GM12878 (cell line): ENCODE measurements at regions not wholly inside any gene's neighbourhood (a gene's known extent, or its start where the extent isn't known, plus 50 kb on each side); places are given as distances from the start of the nearest gene placed in this dataset.

Source experiments
- ATAC-seq: fragments of 200-7000 bp; cut with Tn5 transposase; 3 replicates; pipeline ENCODE4 v1.9.1; 2020; ENCODE audit warnings: mild to moderate bottlenecking, moderate library complexity
- BruUV-seq: library from RNA; stranded (reverse); fragments of 400-500 nt; replicated peaks from 2 replicates; lab custom pipeline; 2021; lab: Mats Ljungman, UMichigan
- CTCF ChIA-PET: fragments of 300-600 bp; sonication (Branson Sonifier 250); formaldehyde crosslinking; extraction: SDS; loops from one replicate; lab custom pipeline; 2021; ENCODE audit warnings: inconsistent platforms; lab: Yijun Ruan, JAX
- POLR2A ChIA-PET: fragments of 350-600 bp; formaldehyde crosslinking; extraction: SDS; loops from one replicate; lab custom pipeline; 2021; ENCODE audit warnings: inconsistent platforms; lab: Charles Lee
- RAD21 ChIA-PET: fragments of 300-600 bp; sonication (Branson Sonifier 250); formaldehyde crosslinking; loops from one replicate; lab custom pipeline; 2023; ENCODE audit warnings: antibody characterized with exemption; ENCODE audit not compliant: unreplicated experiment; lab: Charles Lee
- SMC1A ChIA-PET: fragments of 300-600 bp; sonication (Branson Sonifier 250); formaldehyde crosslinking; loops from one replicate; lab custom pipeline; 2023; ENCODE audit not compliant: unreplicated experiment, uncharacterized antibody; lab: Charles Lee
- DNase-seq: peaks from one replicate; pipeline ENCODE4 v3.0.0-alpha.2; 2011; ENCODE audit warnings: low read depth, low spot score
- FAIRE-seq: peaks from 3 replicates; lab custom pipeline; 2011; peaks lifted over from hg19 to GRCh38; lab: Jason Lieb, UNC
- H2AFZ ChIP-seq: 2 replicates; pipeline ENCODE4 v1.6.0; 2011; ENCODE audit warnings: low read depth, low read length, control low read depth; ENCODE audit not compliant: control insufficient read depth
- H3K27ac ChIP-seq: 2 replicates; pipeline ENCODE4 v1.5.1; 2011; ENCODE audit warnings: control low read depth; ENCODE audit not compliant: control insufficient read depth, insufficient read depth
- H3K27me3 ChIP-seq, 2 experiments: replicated peaks in 1 of 2; 2 replicates each; pipeline versions ENCODE4 v1.6.0 to v1.6.1; 2011; ENCODE audit warnings: low read length in 1 of 2; ENCODE audit not compliant: control insufficient read depth in 2 of 2, insufficient read depth in 2 of 2
- H3K36me3 ChIP-seq, 2 experiments: 2 replicates each; pipeline ENCODE4 v1.5.1; 2011; ENCODE audit warnings: low read length in 1 of 2; ENCODE audit not compliant: control insufficient read depth in 2 of 2, insufficient read depth in 2 of 2
- H3K4me1 ChIP-seq: 2 replicates; pipeline ENCODE4 v1.6.1; 2011; ENCODE audit warnings: mild to moderate bottlenecking, low read length, moderate library complexity, mixed read lengths; ENCODE audit not compliant: control insufficient read depth, insufficient read depth
- H3K4me2 ChIP-seq: 2 replicates; pipeline ENCODE4 v1.6.0; 2011; ENCODE audit warnings: control low read depth; ENCODE audit not compliant: control insufficient read depth, insufficient read depth
- H3K4me3 ChIP-seq: fragments of 200-600 bp; sonication (generic); 2 replicates; pipeline ENCODE4 v1.5.1; 2016
- H3K79me2 ChIP-seq: 2 replicates; pipeline ENCODE4 v1.6.0; 2011; ENCODE audit warnings: low read length; ENCODE audit not compliant: control insufficient read depth, insufficient read depth
- H3K9ac ChIP-seq: 2 replicates; pipeline ENCODE4 v1.8.0; 2011; ENCODE audit warnings: low read length, control low read depth, mixed read lengths; ENCODE audit not compliant: control insufficient read depth, insufficient read depth
- H3K9me3 ChIP-seq: replicated peaks from 3 replicates; pipeline ENCODE4 v1.5.1; 2011; ENCODE audit warnings: mild to moderate bottlenecking, low read length; ENCODE audit not compliant: control insufficient read depth, insufficient read depth
- H4K20me1 ChIP-seq: 2 replicates; pipeline ENCODE4 v1.6.0; 2011; ENCODE audit not compliant: control insufficient read depth, insufficient read depth
- BCL11A ChIP-seq: IDR thresholded peaks from 2 replicates; pipeline ENCODE4 v1.6.1; 2011; ENCODE audit warnings: low read depth, low read length
- CBFB ChIP-seq: IDR thresholded peaks from 2 replicates; pipeline ENCODE4 v1.6.1; 2016; ENCODE audit warnings: antibody characterized with exemption, low read depth
- FOXK2 ChIP-seq: fragments of 450-650 bp; IDR thresholded peaks from 2 replicates; pipeline ENCODE4 v1.6.1; 2017; ENCODE audit warnings: mild to moderate bottlenecking, moderate library complexity
- GABPA ChIP-seq: IDR thresholded peaks from 2 replicates; pipeline ENCODE4 v1.6.1; 2014; ENCODE audit warnings: antibody characterized with exemption, low read depth, mild to moderate bottlenecking, inconsistent platforms
- HDAC6 ChIP-seq: fragments of 200-600 bp; sonication (generic); IDR thresholded peaks from one replicate; pipeline ENCODE4 v1.8.0; 2017; ENCODE audit warnings: antibody characterized with exemption; ENCODE audit not compliant: unreplicated experiment
- HDGF ChIP-seq: fragments of 450-650 bp; IDR thresholded peaks from 2 replicates; pipeline ENCODE4 v1.6.1; 2016; ENCODE audit warnings: antibody characterized with exemption
- KAT2A ChIP-seq: conservative IDR thresholded peaks from 2 replicates; pipeline ENCODE4 v1.6.1; 2011; ENCODE audit warnings: low read depth, low read length; ENCODE audit not compliant: control insufficient read depth
- MYB ChIP-seq: fragments of 150-350 bp; IDR thresholded peaks from 2 replicates; pipeline ENCODE4 v1.6.1; 2014; ENCODE audit warnings: mild to moderate bottlenecking, low read depth, low read length, borderline replicate concordance
- NFXL1 ChIP-seq: fragments of 450-650 bp; IDR thresholded peaks from 2 replicates; pipeline ENCODE4 v1.6.1; 2017; ENCODE audit warnings: antibody characterized with exemption, mild to moderate bottlenecking, borderline replicate concordance
- PAX5 ChIP-seq: IDR thresholded peaks from 2 replicates; pipeline ENCODE4 v1.6.1; 2011; ENCODE audit warnings: low read depth, low read length, borderline replicate concordance
- RBBP5 ChIP-seq: fragments of 200-600 bp; sonication (generic); conservative IDR thresholded peaks from 2 replicates; pipeline ENCODE4 v1.6.1; 2016
- RUNX3 ChIP-seq: IDR thresholded peaks from 2 replicates; pipeline ENCODE4 v1.6.1; 2012; ENCODE audit warnings: low read length, inconsistent platforms
- STAT3 ChIP-seq: IDR thresholded peaks from 2 replicates; pipeline ENCODE4 v1.6.1; 2011; ENCODE audit warnings: low read depth, low read length, improper control_type of control experiment
- TCF12 ChIP-seq: IDR thresholded peaks from 2 replicates; pipeline ENCODE4 v1.6.1; 2011; ENCODE audit warnings: low read depth, mild to moderate bottlenecking, low read length
- WGBS: methylation state at CpG from one replicate; pipeline ENCODE4 v1.1.6; 2016; ENCODE audit warnings: low lambda C conversion rate; ENCODE audit not compliant: insufficient replicate concordance, insufficient coverage; ENCODE audit errors: missing lambda C conversion rate; 5-methylcytosine and 5-hydroxymethylcytosine counted together
- in situ Hi-C: fragments of 300-500 bp; cut with MboI; formaldehyde crosslinking; loops from 9 replicates; pipeline ENCODE4 v1.14.3; 2018; ENCODE audit warnings: mixed read lengths
- intact Hi-C: fragments of 100-400 bp; cut with micrococcal nuclease; formaldehyde crosslinking; loops from one replicate; pipeline ENCODE4 v1.14.2; 2022; ENCODE audit not compliant: unreplicated experiment
- TF ChIP-seq, protein P1 (sequence below): IDR thresholded peaks from 2 replicates; pipeline ENCODE4 v1.6.1; 2011; ENCODE audit warnings: mild to moderate bottlenecking, low read depth, low read length, moderate library complexity; ENCODE audit not compliant: insufficient replicate concordance
- TF ChIP-seq, protein P2 (sequence below): fragments of 450-650 bp; IDR thresholded peaks from 2 replicates; pipeline ENCODE4 v1.6.1; 2018; ENCODE audit warnings: borderline replicate concordance, mild to moderate bottlenecking; ENCODE audit not compliant: partially characterized antibody

DNA sequence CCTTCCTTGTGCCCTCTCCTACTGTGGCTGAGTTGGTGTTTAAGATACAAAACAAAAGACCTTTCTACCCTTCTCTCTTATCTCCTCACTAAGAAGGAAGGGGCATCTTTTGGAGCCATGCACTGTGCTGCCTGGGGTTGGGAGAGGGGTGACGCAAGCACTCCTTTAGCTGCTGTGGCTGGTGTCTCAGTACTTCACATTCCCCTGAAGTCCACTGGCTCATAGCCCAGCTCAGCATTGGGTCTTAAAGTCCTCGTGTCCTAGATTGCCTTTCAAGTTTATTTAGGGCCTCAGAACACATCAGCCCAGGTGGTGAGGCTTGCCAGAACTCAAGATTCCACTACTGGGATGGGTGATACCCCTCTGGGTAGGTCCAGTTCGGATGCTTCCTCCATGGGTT, 325.9 kb upstream of the CYLC2 start:
- H3K79me2 ChIP-seq: no peaks in the 10 kb centered on the region
- no peak for DNase-seq
- no peaks in the 10 kb centered on the region for H3K4me1 ChIP-seq
- no peak overlapping the region for H3K27ac ChIP-seq
- intact Hi-C loops (no loop called here), in situ Hi-C loops (no loop called here)
- no peak overlapping the region for H3K9ac ChIP-seq
- H3K36me3 ChIP-seq: no peaks in the 10 kb centered on the region
- SMC1A ChIA-PET: no interaction called here
- no peak overlapping the region for H3K4me3 ChIP-seq
- no peaks in the 10 kb centered on the region for H4K20me1 ChIP-seq
- TF ChIP-seq, protein P1, sequence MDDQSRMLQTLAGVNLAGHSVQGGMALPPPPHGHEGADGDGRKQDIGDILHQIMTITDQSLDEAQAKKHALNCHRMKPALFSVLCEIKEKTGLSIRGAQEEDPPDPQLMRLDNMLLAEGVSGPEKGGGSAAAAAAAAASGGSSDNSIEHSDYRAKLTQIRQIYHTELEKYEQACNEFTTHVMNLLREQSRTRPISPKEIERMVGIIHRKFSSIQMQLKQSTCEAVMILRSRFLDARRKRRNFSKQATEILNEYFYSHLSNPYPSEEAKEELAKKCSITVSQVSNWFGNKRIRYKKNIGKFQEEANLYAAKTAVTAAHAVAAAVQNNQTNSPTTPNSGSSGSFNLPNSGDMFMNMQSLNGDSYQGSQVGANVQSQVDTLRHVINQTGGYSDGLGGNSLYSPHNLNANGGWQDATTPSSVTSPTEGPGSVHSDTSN: no peak
- TF ChIP-seq MYB (no peak), STAT3 (no peak), NFXL1 (no peak), HDAC6 (no peak), CBFB (no peak), TCF12 (no peak), GABPA (no peak), KAT2A (no peak), RBBP5 (no peak), HDGF (no peak), RUNX3 (no peak), PAX5 (no peak), FOXK2 (no peak), BCL11A (no peak)
- TF ChIP-seq, protein P2, sequence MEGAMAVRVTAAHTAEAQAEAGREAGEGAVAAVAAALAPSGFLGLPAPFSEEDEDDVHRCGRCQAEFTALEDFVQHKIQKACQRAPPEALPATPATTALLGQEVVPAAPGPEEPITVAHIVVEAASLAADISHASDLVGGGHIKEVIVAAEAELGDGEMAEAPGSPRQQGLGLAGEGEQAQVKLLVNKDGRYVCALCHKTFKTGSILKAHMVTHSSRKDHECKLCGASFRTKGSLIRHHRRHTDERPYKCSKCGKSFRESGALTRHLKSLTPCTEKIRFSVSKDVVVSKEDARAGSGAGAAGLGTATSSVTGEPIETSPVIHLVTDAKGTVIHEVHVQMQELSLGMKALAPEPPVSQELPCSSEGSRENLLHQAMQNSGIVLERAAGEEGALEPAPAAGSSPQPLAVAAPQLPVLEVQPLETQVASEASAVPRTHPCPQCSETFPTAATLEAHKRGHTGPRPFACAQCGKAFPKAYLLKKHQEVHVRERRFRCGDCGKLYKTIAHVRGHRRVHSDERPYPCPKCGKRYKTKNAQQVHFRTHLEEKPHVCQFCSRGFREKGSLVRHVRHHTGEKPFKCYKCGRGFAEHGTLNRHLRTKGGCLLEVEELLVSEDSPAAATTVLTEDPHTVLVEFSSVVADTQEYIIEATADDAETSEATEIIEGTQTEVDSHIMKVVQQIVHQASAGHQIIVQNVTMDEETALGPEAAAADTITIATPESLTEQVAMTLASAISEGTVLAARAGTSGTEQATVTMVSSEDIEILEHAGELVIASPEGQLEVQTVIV: no peak
- no peaks in the 10 kb centered on the region for H3K9me3 ChIP-seq
- no TSS peak for BruUV-seq
- 29% methylated on average over 3 of the region's 3 CpGs for WGBS
- no peak for ATAC-seq
- H2AFZ ChIP-seq: no peak overlapping the region
- RAD21 ChIA-PET: no interaction called here
- POLR2A ChIA-PET: no interaction called here
- no peaks in the 10 kb centered on the region for H3K27me3 ChIP-seq
- CTCF ChIA-PET: no interaction called here
- H3K4me2 ChIP-seq: no peak overlapping the region
- FAIRE-seq: no peak
